Lower lobe of right lung (tissue), 2 donors: ENCODE measurements at regions not wholly inside any gene's neighbourhood (a gene's known extent, or its start where the extent isn't known, plus 50 kb on each side); places are given as distances from the start of the nearest gene placed in this dataset.
"Not testable (repeated sequence)": the region's sequence is repeated elsewhere in the genome, so short reads cannot be mapped to it uniquely, and the experiment has no call there.

Source experiments
- ATAC-seq, 2 donors: fragments of 200-7000 bp; cut with Tn5 transposase; one replicate each; pipeline ENCODE4 v1.9.1; 2020 to 2022; ENCODE audit warnings: mild to moderate bottlenecking in 2 of 2, moderate library complexity in 2 of 2
- DNase-seq: peaks from one replicate; pipeline ENCODE4 v3.0.0-alpha.2; 2020
- H3K27ac ChIP-seq: fragments of 200-600 bp; one replicate; pipeline ENCODE4 v1.8.0; 2022
- H3K27me3 ChIP-seq: fragments of 200-600 bp; one replicate; pipeline ENCODE4 v1.8.0; 2022; ENCODE audit warnings: low read depth
- H3K36me3 ChIP-seq: fragments of 200-600 bp; one replicate; pipeline ENCODE4 v1.8.0; 2022; ENCODE audit warnings: mild to moderate bottlenecking
- H3K4me1 ChIP-seq: fragments of 200-600 bp; one replicate; pipeline ENCODE4 v1.8.0; 2022
- H3K4me3 ChIP-seq: fragments of 200-600 bp; one replicate; pipeline ENCODE4 v1.8.0; 2022; ENCODE audit warnings: mild to moderate bottlenecking
- H3K9me3 ChIP-seq: fragments of 200-600 bp; one replicate; pipeline ENCODE4 v1.8.0; 2022
- intact Hi-C: fragments of 100-400 bp; cut with DNase I; formaldehyde crosslinking; loops from one replicate; pipeline ENCODE4 v1.11.0; 2022
- TF ChIP-seq, protein P1 (sequence below): fragments of 200-600 bp; IDR thresholded peaks from one replicate; pipeline ENCODE4 v1.8.0; 2022; ENCODE audit warnings: antibody characterized with exemption, mild to moderate bottlenecking
- donor health status: DM: no; HTN: yes; CAD: no; lungs with severe emphysema.

DNA sequence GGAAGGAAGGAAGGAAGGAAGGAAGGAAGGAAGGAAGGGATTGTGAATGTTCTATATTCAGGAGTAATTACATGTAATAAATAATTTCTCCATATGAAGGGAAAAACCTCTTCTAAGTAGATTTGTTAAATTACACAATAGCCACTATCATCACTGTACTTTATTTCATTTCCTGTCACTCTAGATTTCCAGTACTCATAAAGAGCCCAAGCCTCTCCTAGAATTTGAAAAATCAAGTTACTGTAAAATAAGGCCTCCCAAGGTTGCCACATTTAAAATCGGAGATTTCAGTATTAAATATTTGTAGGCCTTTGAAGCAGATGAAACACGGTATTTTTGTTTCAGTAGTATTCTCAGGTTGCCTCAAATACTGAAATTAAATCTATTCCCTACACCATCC, 499.0 kb downstream of the CDH10 start:
- ATAC-seq (no peak), DNase-seq (no peak)
- intact Hi-C loops, result no loop called here
- H3K9me3 ChIP-seq, result no peaks in the 10 kb centered on the region
- H3K27ac ChIP-seq, result no peak overlapping the region
- TF ChIP-seq, protein P1, sequence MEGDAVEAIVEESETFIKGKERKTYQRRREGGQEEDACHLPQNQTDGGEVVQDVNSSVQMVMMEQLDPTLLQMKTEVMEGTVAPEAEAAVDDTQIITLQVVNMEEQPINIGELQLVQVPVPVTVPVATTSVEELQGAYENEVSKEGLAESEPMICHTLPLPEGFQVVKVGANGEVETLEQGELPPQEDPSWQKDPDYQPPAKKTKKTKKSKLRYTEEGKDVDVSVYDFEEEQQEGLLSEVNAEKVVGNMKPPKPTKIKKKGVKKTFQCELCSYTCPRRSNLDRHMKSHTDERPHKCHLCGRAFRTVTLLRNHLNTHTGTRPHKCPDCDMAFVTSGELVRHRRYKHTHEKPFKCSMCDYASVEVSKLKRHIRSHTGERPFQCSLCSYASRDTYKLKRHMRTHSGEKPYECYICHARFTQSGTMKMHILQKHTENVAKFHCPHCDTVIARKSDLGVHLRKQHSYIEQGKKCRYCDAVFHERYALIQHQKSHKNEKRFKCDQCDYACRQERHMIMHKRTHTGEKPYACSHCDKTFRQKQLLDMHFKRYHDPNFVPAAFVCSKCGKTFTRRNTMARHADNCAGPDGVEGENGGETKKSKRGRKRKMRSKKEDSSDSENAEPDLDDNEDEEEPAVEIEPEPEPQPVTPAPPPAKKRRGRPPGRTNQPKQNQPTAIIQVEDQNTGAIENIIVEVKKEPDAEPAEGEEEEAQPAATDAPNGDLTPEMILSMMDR, result no peak
- no peaks in the 10 kb centered on the region for H3K36me3 ChIP-seq
- no peak overlapping the region for H3K4me3 ChIP-seq
- no peaks in the 10 kb centered on the region for H3K27me3 ChIP-seq
- H3K4me1 ChIP-seq, result no peaks in the 10 kb centered on the region

DNA sequence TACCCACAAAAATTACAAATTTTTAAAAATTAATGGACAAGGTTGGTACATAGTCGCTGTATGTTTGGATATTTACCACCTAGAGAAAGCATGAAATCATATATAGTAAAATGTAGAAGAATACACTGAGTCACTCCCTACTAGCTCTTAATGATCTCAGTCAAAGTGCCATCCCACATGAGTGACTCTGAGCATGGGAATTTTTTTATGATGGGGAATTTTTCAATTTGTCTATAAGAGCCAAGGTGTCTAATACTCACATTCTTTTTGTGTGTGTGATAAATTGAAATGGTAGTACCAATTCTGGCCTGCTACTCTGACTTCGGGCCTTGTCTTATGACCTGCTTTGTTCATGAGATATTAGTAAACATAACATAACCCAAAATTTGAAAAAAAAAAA, 483.2 kb downstream of the CDH10 start:
- no peak overlapping the region for H3K27ac ChIP-seq
- ATAC-seq (no peak), DNase-seq (no peak)
- no peaks in the 10 kb centered on the region for H3K27me3 ChIP-seq
- intact Hi-C loops, result no loop called here
- H3K4me3 ChIP-seq, result no peak overlapping the region
- no peaks in the 10 kb centered on the region for H3K4me1 ChIP-seq
- H3K9me3 ChIP-seq, result no peaks in the 10 kb centered on the region
- no peaks in the 10 kb centered on the region for H3K36me3 ChIP-seq
- TF ChIP-seq, protein P1, result no peak

DNA sequence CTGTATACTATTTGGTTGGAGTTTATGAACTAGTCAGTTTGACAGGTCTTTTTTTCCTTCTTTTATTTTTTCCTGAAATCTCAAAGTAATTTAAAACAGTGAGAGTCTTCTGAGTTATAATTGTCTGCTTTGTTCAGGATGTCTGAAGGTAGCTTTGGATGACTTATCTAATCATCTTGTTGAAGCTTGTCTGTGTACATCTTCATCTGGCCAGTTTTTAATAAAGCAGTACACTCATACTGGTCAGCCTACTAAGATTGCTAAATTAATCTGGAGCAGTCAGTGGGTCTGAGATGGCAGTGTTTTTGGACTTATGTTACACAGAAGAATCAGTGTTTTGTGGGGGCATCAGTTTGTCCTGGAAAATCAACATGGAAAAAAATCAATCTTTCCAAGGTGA, 482.4 kb downstream of the CDH10 start:
- TF ChIP-seq, protein P1, result no peak
- ATAC-seq (no peak), DNase-seq (no peak)
- H3K27me3 ChIP-seq, result no peaks in the 10 kb centered on the region
- no peaks in the 10 kb centered on the region for H3K9me3 ChIP-seq
- intact Hi-C loops, result no loop called here
- H3K4me1 ChIP-seq, result no peaks in the 10 kb centered on the region
- H3K36me3 ChIP-seq, result no peaks in the 10 kb centered on the region
- H3K27ac ChIP-seq, result no peak overlapping the region
- no peak overlapping the region for H3K4me3 ChIP-seq

DNA sequence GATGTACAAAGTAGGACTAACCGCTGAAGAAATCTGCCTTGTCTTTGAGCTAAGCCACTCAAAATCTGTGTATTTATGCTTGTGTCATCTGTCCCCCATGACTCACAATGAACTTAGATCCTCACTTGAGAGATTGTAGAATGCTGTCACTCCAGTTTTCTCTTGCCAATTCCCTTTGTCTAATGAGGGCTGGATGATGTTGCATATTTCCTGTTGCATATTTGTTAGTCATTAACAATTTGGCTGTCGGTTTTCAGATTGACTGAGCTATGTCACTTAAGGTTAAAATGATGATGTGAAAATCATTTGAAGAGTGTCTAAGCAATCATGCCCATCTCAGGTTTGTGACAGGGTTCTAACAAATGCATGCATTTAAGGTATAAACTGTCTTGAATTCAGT, 481.7 kb downstream of the CDH10 start:
- H3K9me3 ChIP-seq, result no peaks in the 10 kb centered on the region
- H3K27me3 ChIP-seq, result no peaks in the 10 kb centered on the region
- intact Hi-C loops, result no loop called here
- TF ChIP-seq, protein P1, result no peak
- H3K36me3 ChIP-seq, result no peaks in the 10 kb centered on the region
- ATAC-seq, result no peak
- no peak overlapping the region for H3K4me3 ChIP-seq
- no peaks in the 10 kb centered on the region for H3K4me1 ChIP-seq
- no peak overlapping the region for H3K27ac ChIP-seq
- no peak for DNase-seq

DNA sequence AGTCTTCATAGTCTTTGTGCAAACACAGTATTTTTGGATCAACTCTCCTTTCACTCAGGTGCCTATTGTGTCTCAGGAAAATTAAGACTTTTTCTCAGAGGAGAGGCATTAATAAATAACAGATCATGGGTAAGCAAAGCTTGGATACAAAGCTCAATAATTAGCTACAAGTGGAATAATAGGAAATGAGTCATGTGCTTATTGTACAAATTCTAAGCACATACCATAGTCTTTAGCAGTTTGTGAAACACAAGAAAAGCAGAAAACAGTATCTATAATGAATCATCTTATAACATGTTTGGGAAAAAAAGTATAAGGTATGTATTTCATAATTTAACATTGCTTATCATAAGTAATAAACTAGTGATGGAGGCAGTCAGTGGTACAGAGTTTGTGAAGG, 477.0 kb downstream of the CDH10 start:
- Histone ChIP-seq H3K27ac (no peak overlapping the region), H3K4me3 (no peak overlapping the region), H3K4me1 (no peaks in the 10 kb centered on the region), H3K27me3 (no peaks in the 10 kb centered on the region), H3K9me3 (no peaks in the 10 kb centered on the region), H3K36me3 (no peaks in the 10 kb centered on the region)
- intact Hi-C loops, result no loop called here
- no peak for ATAC-seq
- no peak for DNase-seq
- TF ChIP-seq, protein P1, result no peak

DNA sequence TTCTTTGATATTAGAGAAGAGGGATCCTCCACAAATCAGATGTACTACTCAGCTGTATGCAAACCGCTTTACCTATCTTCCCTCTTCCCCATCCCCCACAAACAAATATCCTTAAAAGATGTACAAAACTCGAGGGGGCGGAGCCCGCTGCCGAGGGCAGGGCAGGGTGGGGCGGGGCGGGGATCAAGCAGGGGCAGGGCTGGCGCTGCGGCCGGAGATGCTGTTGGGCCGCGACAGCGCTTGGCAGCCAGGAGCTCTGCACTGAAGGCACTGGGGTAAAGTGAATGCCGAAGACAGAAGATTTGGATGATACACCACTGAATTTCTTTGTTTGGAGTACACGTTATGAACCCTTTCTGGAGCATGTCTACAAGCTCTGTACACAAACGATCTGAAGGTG, 474.8 kb downstream of the CDH10 start:
- TF ChIP-seq, protein P1, result no peak
- Histone ChIP-seq H3K27me3 (no peaks in the 10 kb centered on the region), H3K9me3 (no peaks in the 10 kb centered on the region), H3K36me3 (no peaks in the 10 kb centered on the region), H3K4me3 (no peak overlapping the region), H3K4me1 (no peaks in the 10 kb centered on the region), H3K27ac (no peak overlapping the region)
- ATAC-seq (no peak), DNase-seq (no peak)
- intact Hi-C loops, result no loop called here

DNA sequence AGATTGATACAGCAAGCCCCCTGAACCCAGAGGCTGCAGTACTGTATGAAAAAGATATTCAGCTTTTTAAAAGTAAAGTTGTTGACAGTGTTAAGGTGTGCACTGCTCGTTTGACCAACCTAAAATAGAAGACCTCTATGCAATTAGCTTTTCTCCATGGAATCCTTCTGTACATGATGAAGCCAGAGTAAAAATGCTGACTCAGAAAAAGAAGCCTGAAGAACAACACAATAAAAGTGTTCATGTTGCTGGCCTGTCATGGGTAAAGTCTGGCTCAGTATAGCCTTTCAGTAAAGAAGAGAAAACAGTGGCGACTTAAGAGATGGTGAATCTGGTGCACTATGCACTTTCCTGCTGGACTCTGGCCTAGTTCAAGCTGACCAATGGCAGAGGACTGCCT, 473.8 kb downstream of the CDH10 start:
- H3K36me3 ChIP-seq, H3K9me3 ChIP-seq, H3K4me1 ChIP-seq, ATAC-seq, H3K4me3 ChIP-seq, H3K27ac ChIP-seq, DNase-seq, H3K27me3 ChIP-seq, intact Hi-C loops: not testable (repeated sequence)
